ENCODE measurements at regions not wholly inside any gene's neighbourhood (a gene's known extent, or its start where the extent isn't known, plus 50 kb on each side); places are given as distances from the start of the nearest gene placed in this dataset.

- TF ChIP-seq CTCF (IDR thresholded peaks at IDR 0.05; ENCODE audit: insufficient read depth, low read length, poor library complexity, severe bottlenecking): no peak
- Histone ChIP-seq H3K36me3 (ENCODE audit: control insufficient read depth, insufficient read depth, low read length) (no peaks in the 10 kb centered on the region), H3K4me3 (ENCODE audit: low read depth, low read length) (no peak overlapping the region), H3K27me3 (ENCODE audit: control insufficient read depth, insufficient read depth, low read length) (no peaks in the 10 kb centered on the region)
- DNase-seq (ENCODE audit: low read depth): no peak
Measured at GRCh38 chr10:10213237-10213636, 804.4 kb upstream of the CELF2 start.

GRCh38 chr10:10222304-10222841 lies 795.3 kb upstream of the CELF2 start:
- TF ChIP-seq CTCF (IDR thresholded peaks at IDR 0.05; ENCODE audit: insufficient read depth, low read length, poor library complexity, severe bottlenecking): no peak
- no peak for DNase-seq (ENCODE audit: low read depth)
- no peak overlapping the region for H3K4me3 ChIP-seq (ENCODE audit: low read depth, low read length)
- H3K36me3 ChIP-seq (ENCODE audit: control insufficient read depth, insufficient read depth, low read length): no peaks in the 10 kb centered on the region
- no peaks in the 10 kb centered on the region for H3K27me3 ChIP-seq (ENCODE audit: control insufficient read depth, insufficient read depth, low read length)

- no peak for DNase-seq (ENCODE audit: low read depth)
- Histone ChIP-seq H3K4me3 (ENCODE audit: low read depth, low read length) (no peak overlapping the region), H3K36me3 (ENCODE audit: control insufficient read depth, insufficient read depth, low read length) (no peaks in the 10 kb centered on the region), H3K27me3 (ENCODE audit: control insufficient read depth, insufficient read depth, low read length) (no peaks in the 10 kb centered on the region)
- TF ChIP-seq CTCF (IDR thresholded peaks at IDR 0.05; ENCODE audit: insufficient read depth, low read length, poor library complexity, severe bottlenecking): no peak
Measured at GRCh38 chr10:10223131-10223530, 794.5 kb upstream of the CELF2 start.

- no peak for DNase-seq (ENCODE audit: low read depth)
- Histone ChIP-seq H3K27me3 (ENCODE audit: control insufficient read depth, insufficient read depth, low read length) (no peaks in the 10 kb centered on the region), H3K36me3 (ENCODE audit: control insufficient read depth, insufficient read depth, low read length) (no peaks in the 10 kb centered on the region), H3K4me3 (ENCODE audit: low read depth, low read length) (no peak overlapping the region)
- no peak for TF ChIP-seq CTCF (IDR thresholded peaks at IDR 0.05; ENCODE audit: insufficient read depth, low read length, poor library complexity, severe bottlenecking)
Measured at GRCh38 chr10:10225136-10225676, 792.5 kb upstream of the CELF2 start.

GRCh38 chr10:10233229-10233628 lies 784.4 kb upstream of the CELF2 start:
- no peaks in the 10 kb centered on the region for H3K36me3 ChIP-seq (ENCODE audit: control insufficient read depth, insufficient read depth, low read length)
- H3K27me3 ChIP-seq (ENCODE audit: control insufficient read depth, insufficient read depth, low read length): no peaks in the 10 kb centered on the region
- DNase-seq (ENCODE audit: low read depth): no peak
- no peak overlapping the region for H3K4me3 ChIP-seq (ENCODE audit: low read depth, low read length)
- no peak for TF ChIP-seq CTCF (IDR thresholded peaks at IDR 0.05; ENCODE audit: insufficient read depth, low read length, poor library complexity, severe bottlenecking)

GRCh38 chr10:10235003-10235402 lies 782.7 kb upstream of the CELF2 start:
- H3K36me3 ChIP-seq (ENCODE audit: control insufficient read depth, insufficient read depth, low read length): no peaks in the 10 kb centered on the region
- H3K4me3 ChIP-seq (ENCODE audit: low read depth, low read length): no peak overlapping the region
- no peaks in the 10 kb centered on the region for H3K27me3 ChIP-seq (ENCODE audit: control insufficient read depth, insufficient read depth, low read length)
- TF ChIP-seq CTCF (IDR thresholded peaks at IDR 0.05; ENCODE audit: insufficient read depth, low read length, poor library complexity, severe bottlenecking): no peak
- no peak for DNase-seq (ENCODE audit: low read depth)

All from kidney epithelial cell (primary cell).